ENCODE measurements at regions not wholly inside any gene's neighbourhood (a gene's known extent, or its start where the extent isn't known, plus 50 kb on each side); places are given as distances from the start of the nearest gene placed in this dataset.
"Not testable (repeated sequence)": the region's sequence is repeated elsewhere in the genome, so short reads cannot be mapped to it uniquely, and the experiment has no call there.

DNA sequence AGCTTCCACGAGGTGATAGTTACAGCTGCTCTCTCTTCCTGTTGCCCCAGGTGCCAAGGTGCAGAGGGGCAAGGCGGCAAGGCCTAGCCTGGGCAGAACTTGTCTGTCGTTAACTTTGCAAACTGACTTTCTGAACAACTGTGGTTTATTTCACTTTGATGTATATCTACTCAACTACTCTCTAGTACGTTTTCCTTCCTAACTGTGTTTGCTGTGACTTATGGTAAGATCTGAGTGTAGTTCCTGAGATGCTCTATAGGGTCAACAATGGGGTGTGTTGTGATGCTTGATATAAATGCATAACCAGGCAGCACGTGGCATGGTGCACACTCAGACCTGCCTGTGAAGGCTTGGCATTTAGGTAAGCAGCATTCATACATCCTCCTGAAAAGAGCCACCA, 77.1 kb downstream of the TRIM43 start:
- TF ChIP-seq, protein P1, sequence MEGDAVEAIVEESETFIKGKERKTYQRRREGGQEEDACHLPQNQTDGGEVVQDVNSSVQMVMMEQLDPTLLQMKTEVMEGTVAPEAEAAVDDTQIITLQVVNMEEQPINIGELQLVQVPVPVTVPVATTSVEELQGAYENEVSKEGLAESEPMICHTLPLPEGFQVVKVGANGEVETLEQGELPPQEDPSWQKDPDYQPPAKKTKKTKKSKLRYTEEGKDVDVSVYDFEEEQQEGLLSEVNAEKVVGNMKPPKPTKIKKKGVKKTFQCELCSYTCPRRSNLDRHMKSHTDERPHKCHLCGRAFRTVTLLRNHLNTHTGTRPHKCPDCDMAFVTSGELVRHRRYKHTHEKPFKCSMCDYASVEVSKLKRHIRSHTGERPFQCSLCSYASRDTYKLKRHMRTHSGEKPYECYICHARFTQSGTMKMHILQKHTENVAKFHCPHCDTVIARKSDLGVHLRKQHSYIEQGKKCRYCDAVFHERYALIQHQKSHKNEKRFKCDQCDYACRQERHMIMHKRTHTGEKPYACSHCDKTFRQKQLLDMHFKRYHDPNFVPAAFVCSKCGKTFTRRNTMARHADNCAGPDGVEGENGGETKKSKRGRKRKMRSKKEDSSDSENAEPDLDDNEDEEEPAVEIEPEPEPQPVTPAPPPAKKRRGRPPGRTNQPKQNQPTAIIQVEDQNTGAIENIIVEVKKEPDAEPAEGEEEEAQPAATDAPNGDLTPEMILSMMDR (IDR thresholded peaks at IDR 0.05; ENCODE audit: low read length): not testable (repeated sequence)
- TF ChIP-seq EZH2 (IDR thresholded peaks at IDR 0.05; ENCODE audit: borderline replicate concordance, low read length): not testable (repeated sequence)
